ENCODE measurements at regions not wholly inside any gene's neighbourhood (a gene's known extent, or its start where the extent isn't known, plus 50 kb on each side); places are given as distances from the start of the nearest gene placed in this dataset.

DNA sequence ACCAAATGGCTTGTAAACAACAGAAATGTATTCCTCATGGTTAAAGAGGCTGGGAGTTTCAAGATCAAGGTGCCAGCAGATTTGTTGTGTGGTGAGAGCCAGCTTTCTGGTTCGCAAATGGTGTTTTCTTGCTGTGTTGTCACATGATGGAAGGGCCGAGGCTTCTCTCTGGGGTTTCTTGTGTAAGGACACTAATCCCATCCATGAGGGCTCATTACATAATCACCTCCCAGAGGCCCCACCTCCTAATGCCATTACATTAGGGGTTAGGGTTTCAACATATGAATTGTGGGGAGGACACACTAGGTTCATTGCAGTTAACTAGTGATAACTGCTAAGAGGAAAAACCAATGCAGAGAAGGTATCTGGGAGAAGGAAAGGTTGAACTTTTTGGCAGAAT lies 103.5 kb upstream of the ENPEP start:
- in situ Hi-C loops (cut with HindIII; ENCODE audit: extremely low pct_ligation_motif_present, low pct_unique_long_range_greater_than_20kb) = no loop called here
- Histone ChIP-seq H3K9ac (ENCODE audit: insufficient read depth, low read depth, low read length) (no peak overlapping the region), H2AFZ (ENCODE audit: low read length) (no peak overlapping the region), H3K9me3 (ENCODE audit: low read length) (no peaks in the 10 kb centered on the region), H3K4me2 (ENCODE audit: low read depth, low read length) (no peak overlapping the region), H4K20me1 (ENCODE audit: insufficient read depth, low read length) (no peaks in the 10 kb centered on the region), H3K4me1 (ENCODE audit: insufficient read depth, low read length) (no peaks in the 10 kb centered on the region), H3K27me3 (ENCODE audit: control insufficient read depth in 1 of 2, insufficient read depth in 2 of 2, low read length in 2 of 2) (no peaks in the 10 kb centered on the region; a peak in 1 of 5 replicates), H3K4me3 (replicated peaks in 1 of 3; ENCODE audit: insufficient read depth in 1 of 3, low read depth in 2 of 3, low read length in 3 of 3) (no peak overlapping the region), H3K36me3 (replicated peaks in 1 of 2; ENCODE audit: control insufficient read depth in 1 of 2, insufficient read depth in 2 of 2, low read length in 2 of 2) (no peaks in the 10 kb centered on the region), H3K27ac (ENCODE audit: extremely low read length, insufficient read depth, low read length) (no peak overlapping the region), H3K79me2 (ENCODE audit: insufficient read depth, low read length) (no peaks in the 10 kb centered on the region)
- BruUV-seq (replicated peaks) = no TSS peak
- intact Hi-C loops (cut with micrococcal nuclease; ENCODE audit: unreplicated experiment) = no loop called here
- no peak for FAIRE-seq
- DNase-seq (ENCODE audit: low spot score) = no peak
- ChIA-PET POLR2A (no interaction called here), CTCF (ENCODE audit: low intra/inter-chr PET ratio, low total read pairs) (no interaction called here)
- no peak for ATAC-seq
- TF ChIP-seq, protein P1, sequence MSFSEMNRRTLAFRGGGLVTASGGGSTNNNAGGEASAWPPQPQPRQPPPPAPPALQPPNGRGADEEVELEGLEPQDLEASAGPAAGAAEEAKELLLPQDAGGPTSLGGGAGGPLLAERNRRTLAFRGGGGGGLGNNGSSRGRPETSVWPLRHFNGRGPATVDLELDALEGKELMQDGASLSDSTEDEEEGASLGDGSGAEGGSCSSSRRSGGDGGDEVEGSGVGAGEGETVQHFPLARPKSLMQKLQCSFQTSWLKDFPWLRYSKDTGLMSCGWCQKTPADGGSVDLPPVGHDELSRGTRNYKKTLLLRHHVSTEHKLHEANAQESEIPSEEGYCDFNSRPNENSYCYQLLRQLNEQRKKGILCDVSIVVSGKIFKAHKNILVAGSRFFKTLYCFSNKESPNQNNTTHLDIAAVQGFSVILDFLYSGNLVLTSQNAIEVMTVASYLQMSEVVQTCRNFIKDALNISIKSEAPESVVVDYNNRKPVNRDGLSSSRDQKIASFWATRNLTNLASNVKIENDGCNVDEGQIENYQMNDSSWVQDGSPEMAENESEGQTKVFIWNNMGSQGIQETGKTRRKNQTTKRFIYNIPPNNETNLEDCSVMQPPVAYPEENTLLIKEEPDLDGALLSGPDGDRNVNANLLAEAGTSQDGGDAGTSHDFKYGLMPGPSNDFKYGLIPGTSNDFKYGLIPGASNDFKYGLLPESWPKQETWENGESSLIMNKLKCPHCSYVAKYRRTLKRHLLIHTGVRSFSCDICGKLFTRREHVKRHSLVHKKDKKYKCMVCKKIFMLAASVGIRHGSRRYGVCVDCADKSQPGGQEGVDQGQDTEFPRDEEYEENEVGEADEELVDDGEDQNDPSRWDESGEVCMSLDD (CRISPR knock-in tag; IDR thresholded peaks at IDR 0.05; ENCODE audit: borderline replicate concordance) = no peak
- TF ChIP-seq SAP130 (CRISPR knock-in tag; IDR thresholded peaks at IDR 0.05; ENCODE audit: low read depth) (no peak), ZFX (CRISPR knock-in tag; IDR thresholded peaks at IDR 0.05; ENCODE audit: low read depth) (no peak), ZNF572 (CRISPR knock-in tag; IDR thresholded peaks at IDR 0.05) (no peak), ZBTB20 (CRISPR knock-in tag; IDR thresholded peaks at IDR 0.05; ENCODE audit: borderline replicate concordance, low read depth) (no peak), FLYWCH1 (CRISPR knock-in tag; IDR thresholded peaks at IDR 0.05) (no peak), ZNF253 (CRISPR knock-in tag; IDR thresholded peaks at IDR 0.05; ENCODE audit: borderline replicate concordance) (no peak), ZBTB3 (CRISPR knock-in tag; IDR thresholded peaks at IDR 0.05; ENCODE audit: borderline replicate concordance, low read depth) (no peak)
- TF ChIP-seq, protein P2, sequence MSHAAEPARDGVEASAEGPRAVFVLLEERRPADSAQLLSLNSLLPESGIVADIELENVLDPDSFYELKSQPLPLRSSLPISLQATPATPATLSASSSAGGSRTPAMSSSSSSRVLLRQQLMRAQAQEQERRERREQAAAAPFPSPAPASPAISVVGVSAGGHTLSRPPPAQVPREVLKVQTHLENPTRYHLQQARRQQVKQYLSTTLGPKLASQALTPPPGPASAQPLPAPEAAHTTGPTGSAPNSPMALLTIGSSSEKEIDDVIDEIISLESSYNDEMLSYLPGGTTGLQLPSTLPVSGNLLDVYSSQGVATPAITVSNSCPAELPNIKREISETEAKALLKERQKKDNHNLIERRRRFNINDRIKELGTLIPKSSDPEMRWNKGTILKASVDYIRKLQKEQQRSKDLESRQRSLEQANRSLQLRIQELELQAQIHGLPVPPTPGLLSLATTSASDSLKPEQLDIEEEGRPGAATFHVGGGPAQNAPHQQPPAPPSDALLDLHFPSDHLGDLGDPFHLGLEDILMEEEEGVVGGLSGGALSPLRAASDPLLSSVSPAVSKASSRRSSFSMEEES (CRISPR knock-in tag; IDR thresholded peaks at IDR 0.05) = no peak
- WGBS (ENCODE audit: low lambda C conversion rate) = 7% methylated on average over 2 of the region's 2 CpGs

Data from HepG2 (cell line).